ENCODE measurements at regions not wholly inside any gene's neighbourhood (a gene's known extent, or its start where the extent isn't known, plus 50 kb on each side); places are given as distances from the start of the nearest gene placed in this dataset.
"Not testable (repeated sequence)": the region's sequence is repeated elsewhere in the genome, so short reads cannot be mapped to it uniquely, and the experiment has no call there.

- DNase-seq, result no peak
Observed at GRCh38 chr6:4348462-4349112, 213.2 kb upstream of the ECI2 start.

- DNase-seq, result no peak
Observed at GRCh38 chr6:4347877-4348276, 212.5 kb upstream of the ECI2 start.

- DNase-seq, result no peak
Observed at GRCh38 chr6:4346659-4347333, 211.4 kb upstream of the ECI2 start.

- no peak for DNase-seq
Observed at GRCh38 chr6:4345543-4345942, 210.2 kb upstream of the ECI2 start.

- no peak for DNase-seq
Observed at GRCh38 chr6:4344317-4344899, 209.0 kb upstream of the ECI2 start.

- no peak for DNase-seq
Observed at GRCh38 chr6:4342407-4343137, 207.2 kb upstream of the ECI2 start.

GRCh38 chr6:4341078-4341797, 205.9 kb upstream of the ECI2 start:
- no peak for DNase-seq

- DNase-seq, result no peak
Observed at GRCh38 chr6:4340544-4340943, 205.2 kb upstream of the ECI2 start.

- no peak for DNase-seq
Observed at GRCh38 chr6:4338884-4339283, 203.5 kb upstream of the ECI2 start.

GRCh38 chr6:4336778-4337442, 201.5 kb upstream of the ECI2 start:
- no peak for DNase-seq

- no peak for DNase-seq
Observed at GRCh38 chr6:4336084-4336483, 200.7 kb upstream of the ECI2 start.

GRCh38 chr6:4334158-4334740, 198.9 kb upstream of the ECI2 start:
- DNase-seq, result not testable (repeated sequence)

GRCh38 chr6:4327841-4328240, 192.5 kb upstream of the ECI2 start:
- DNase-seq, result no peak

- DNase-seq, result no peak
Observed at GRCh38 chr6:4324746-4325145, 189.4 kb upstream of the ECI2 start.

GRCh38 chr6:4323322-4323721, 187.9 kb upstream of the ECI2 start:
- no peak for DNase-seq

GRCh38 chr6:4322846-4323309, 187.5 kb upstream of the ECI2 start:
- DNase-seq, result no peak

- DNase-seq, result no peak
Observed at GRCh38 chr6:4322134-4322845, 186.9 kb upstream of the ECI2 start.

- DNase-seq, result no peak
Observed at GRCh38 chr6:4320860-4321259, 185.5 kb upstream of the ECI2 start.

GRCh38 chr6:4319981-4320683, 184.8 kb upstream of the ECI2 start:
- DNase-seq, result no peak

GRCh38 chr6:4318321-4318720, 182.9 kb upstream of the ECI2 start:
- no peak for DNase-seq

All from T-helper 1 cell (primary cell).